GM21447 (cell line): ENCODE measurements at regions not wholly inside any gene's neighbourhood (a gene's known extent, or its start where the extent isn't known, plus 50 kb on each side); places are given as distances from the start of the nearest gene placed in this dataset.
"Not testable (repeated sequence)": the region's sequence is repeated elsewhere in the genome, so short reads cannot be mapped to it uniquely, and the experiment has no call there.

Source experiments
- ATAC-seq: cut with Tn5 transposase; IDR thresholded peaks from one replicate; pipeline ENCODE4 v1.9.1; 2021; ENCODE audit not compliant: unreplicated experiment

GRCh38 chr14:105883066-105884005, 357.0 kb downstream of the TMEM121 start:
- no peak for ATAC-seq

DNA sequence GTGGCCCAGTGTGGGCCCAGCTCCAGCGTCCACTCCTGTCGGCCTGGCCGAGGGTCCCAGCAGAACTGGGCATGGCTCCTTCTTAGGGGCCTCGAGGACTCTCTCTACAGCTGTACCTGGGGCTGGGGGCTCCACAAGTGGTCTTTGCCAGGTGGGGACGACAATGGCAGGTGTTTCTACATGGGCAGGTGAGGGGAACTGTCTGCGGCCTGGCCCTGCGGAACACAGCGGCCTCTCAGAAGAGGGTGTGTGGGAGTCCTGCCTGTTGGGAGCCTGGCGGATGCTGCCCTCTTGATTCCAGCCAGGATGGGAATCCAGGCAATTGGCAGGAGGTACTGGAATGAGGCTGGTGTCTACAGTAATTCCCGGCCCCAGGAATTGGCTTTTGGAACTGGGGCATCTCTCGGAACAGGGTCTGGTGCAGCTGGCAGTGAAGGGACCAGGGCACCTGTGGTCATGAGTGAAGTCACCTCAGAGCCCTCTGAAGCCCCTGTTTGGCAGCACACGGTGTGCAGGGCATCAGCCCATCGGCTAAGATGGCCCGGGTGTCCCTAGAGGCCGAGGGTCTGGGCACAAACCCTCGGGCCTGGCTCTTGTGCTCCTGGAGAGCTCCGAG, 357.9 kb downstream of the TMEM121 start:
- ATAC-seq: not testable (repeated sequence)

- no peak for ATAC-seq
Measured at GRCh38 chr14:105884808-105885281, 358.5 kb downstream of the TMEM121 start.

GRCh38 chr14:105885561-105886320, 359.4 kb downstream of the TMEM121 start:
- ATAC-seq: no peak

- ATAC-seq: not testable (repeated sequence)
Measured at GRCh38 chr14:105886791-105887191, 360.4 kb downstream of the TMEM121 start.

GRCh38 chr14:105887692-105888091, 361.3 kb downstream of the TMEM121 start:
- no peak for ATAC-seq

DNA sequence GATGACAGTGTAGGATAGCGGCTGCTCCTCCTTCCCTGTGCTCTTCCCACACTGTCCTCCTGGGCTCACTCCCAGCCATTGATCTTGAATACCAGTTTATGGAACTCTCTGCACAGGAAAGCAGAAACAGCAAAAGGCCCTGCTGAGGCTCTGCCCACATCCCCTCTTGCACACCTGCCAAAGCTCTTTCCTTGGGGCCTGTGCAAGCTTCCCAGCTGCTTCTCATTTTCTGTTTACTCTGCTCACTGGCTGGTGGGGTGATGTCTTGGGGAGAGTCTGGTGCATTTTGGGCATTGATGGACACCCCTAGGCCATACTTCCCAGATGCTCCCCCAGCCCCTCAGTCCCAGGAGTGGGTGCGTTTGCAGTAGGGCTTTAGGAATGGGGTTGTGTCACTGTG, 361.8 kb downstream of the TMEM121 start:
- ATAC-seq: no peak

DNA sequence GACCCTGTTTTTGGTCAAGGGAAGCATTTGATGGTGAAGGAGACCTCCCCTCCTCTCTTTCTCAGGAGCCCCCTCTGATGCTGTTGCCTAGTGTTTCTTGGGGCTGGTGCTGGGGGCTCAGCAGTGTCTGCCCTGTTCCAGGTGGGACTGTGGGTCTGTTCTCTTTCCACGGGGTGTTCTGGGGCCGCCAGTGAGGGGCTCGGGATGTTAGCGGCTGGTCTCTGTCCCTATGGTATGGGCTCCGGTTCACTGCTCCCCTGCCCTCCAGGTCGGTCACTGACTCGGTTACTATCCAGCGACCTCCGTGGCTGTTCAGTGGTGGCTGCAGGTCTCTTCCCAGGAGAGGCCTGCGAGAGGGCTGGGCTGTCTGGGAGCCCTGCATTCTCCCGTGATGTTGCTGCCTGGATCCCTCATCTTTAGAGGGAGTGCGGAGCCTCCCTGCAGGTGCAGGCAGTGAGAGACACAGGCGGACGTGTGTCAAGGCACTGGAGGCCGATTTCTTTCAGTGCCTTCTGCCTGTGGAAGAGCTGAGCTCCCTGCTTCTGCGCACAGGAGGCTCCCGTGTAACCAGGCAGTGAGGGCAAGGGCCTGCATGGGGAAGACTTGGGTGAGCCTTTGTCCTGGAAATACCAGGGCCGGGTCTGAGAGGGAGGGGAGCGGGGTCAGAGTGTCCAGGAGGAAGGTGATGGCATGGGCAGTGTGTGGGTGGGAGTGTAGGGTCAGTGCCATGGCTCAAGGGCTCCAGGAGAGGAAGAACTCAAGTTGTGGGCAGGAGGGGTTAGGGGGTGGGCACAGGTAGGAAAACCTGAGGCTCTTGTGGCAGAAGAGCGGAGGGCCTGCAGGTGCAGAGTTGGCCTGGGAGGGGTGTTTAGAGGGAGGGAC, 362.6 kb downstream of the TMEM121 start:
- no peak for ATAC-seq

- ATAC-seq: no peak
Measured at GRCh38 chr14:105889666-105890473, 363.5 kb downstream of the TMEM121 start.

- ATAC-seq: no peak
Measured at GRCh38 chr14:105890474-105891220, 364.3 kb downstream of the TMEM121 start.

- no peak for ATAC-seq
Measured at GRCh38 chr14:105891221-105891602, 364.8 kb downstream of the TMEM121 start.

GRCh38 chr14:105891631-105892452, 365.5 kb downstream of the TMEM121 start:
- no peak for ATAC-seq

- not testable (repeated sequence) for ATAC-seq
Measured at GRCh38 chr14:105892453-105893441, 366.4 kb downstream of the TMEM121 start.

GRCh38 chr14:105893686-105894085, 367.3 kb downstream of the TMEM121 start:
- not testable (repeated sequence) for ATAC-seq

DNA sequence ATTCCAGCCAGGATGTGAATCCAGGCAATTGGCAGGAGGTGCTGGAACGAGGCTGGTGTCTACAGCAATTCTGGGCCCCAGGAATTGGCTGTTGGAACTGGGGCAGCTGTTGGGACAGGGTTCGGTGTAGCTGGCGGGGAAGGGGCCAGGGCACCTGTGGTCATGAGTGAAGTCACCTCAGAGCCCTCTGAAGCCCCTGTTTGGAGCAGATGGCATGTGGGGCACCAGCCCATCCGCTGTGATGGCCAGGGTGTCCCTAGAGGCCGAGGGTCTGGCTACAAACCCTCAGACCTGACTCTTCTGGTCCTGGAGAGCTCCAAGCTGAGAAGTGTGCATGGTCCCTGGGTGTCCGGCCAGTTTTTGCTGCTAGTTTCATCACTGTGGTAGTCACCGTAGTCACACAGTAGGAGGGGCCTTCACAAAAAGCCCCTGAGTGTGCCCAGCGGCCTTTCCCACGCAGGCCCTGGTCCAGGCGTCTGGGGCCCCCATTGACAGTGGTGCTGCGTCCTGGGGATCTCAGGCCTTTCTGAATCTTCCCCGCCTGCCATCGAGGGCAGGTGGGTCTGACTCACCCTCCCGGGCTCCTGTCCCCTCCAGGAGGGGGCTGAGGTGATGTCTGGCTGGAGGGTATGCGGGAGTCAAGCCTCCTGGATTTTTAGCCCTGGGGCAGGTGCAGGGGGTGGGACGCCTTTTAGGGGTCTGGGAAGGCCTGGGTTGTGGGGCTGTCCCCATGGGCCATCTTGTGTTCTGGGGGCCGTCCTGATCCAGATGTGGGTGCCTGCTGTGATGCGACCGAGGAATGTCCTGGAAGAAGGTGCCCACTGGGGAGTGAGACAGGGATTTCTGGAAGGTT, 368.0 kb downstream of the TMEM121 start:
- no peak for ATAC-seq
